GM19043 (cell line): ENCODE measurements at regions not wholly inside any gene's neighbourhood (a gene's known extent, or its start where the extent isn't known, plus 50 kb on each side); places are given as distances from the start of the nearest gene placed in this dataset.

ENCODE experiments used
- ATAC-seq: cut with Tn5 transposase; IDR thresholded peaks from one replicate; pipeline ENCODE4 v1.9.1; 2021; ENCODE audit warnings: low read depth; ENCODE audit not compliant: unreplicated experiment

DNA sequence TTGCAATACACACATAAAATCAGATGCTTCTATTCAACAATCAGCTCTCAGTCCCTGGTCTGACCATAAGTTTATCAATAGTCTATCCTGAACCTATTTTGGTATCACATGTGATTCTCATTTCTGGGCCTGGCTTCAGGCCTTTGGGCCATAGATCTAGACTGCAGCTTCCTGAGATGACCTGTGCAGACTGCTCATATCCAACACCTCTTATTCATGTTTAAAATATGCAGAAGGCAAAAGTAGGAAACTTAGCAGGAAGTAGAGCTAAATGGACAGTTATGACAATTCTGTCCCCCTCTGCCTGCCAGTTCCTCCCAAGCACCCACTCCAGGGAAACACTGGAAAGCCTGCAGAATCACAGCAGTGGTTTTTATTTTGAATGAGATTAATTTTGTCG, 53.3 kb downstream of the C7orf25 start:
- no peak for ATAC-seq

DNA sequence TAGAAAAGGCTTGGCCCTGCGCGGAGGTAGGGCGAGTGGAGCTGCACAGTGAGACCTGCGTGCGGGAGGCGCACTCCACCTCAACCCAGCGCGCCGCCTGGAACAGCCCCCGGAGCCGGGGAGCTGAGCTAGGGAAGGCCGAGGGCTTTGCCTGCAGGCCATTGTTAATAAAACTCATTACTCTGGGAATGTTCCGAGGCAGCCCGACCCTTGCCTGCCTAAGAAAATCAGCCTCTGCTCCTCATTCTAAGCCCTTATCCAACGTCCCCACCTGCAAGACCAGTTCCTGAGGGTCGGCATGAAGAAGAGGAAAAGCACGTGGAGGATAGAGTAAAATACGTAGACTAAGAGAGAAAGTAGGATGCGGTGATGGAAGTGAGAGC, 55.3 kb downstream of the C7orf25 start:
- ATAC-seq, result no peak

DNA sequence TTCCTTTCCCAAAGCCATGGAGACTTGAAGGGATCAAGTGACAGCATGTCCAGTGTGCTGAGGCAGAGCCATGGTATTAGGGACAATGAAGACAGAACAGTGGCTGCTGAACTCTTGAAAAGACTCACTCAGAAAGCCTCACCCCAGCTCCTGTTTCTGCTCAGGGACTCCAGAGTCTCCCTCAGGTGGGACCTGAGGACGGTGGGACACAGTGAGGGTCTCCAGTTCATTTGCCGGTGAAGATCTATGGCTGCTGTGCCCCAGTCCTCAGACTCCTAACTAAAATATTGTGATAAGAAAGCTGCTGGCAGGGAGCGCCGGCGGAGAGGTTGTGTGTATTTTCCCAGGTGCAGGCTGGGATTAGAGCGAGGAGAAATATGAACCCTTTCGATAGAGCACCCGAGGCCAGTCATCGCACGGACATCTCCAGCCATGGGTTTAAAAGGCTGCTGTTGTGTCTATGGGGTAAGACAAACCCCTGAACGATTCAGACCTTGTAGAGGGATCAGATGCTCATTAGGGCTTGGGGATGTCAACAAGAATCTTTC, 57.2 kb downstream of the C7orf25 start:
- ATAC-seq, result no peak

DNA sequence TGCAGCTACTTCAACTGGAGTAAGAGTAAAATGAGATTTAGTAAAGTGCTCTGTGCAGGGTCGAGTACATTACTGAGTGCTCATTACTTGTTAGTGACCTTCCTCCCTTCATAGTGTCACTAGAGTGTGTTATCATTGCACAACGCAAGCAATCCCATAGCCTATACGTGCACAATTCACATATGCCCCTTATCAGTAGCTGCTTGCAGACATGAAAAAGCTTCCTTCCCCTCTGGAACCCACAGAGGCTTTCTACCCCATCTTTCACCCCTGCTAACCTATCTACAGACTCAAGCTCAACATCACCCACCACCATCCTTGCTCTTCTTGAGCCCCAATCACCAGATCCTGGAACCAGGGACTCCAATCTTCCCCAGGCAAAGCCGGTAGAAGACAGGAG, 59.3 kb downstream of the C7orf25 start:
- no peak for ATAC-seq

DNA sequence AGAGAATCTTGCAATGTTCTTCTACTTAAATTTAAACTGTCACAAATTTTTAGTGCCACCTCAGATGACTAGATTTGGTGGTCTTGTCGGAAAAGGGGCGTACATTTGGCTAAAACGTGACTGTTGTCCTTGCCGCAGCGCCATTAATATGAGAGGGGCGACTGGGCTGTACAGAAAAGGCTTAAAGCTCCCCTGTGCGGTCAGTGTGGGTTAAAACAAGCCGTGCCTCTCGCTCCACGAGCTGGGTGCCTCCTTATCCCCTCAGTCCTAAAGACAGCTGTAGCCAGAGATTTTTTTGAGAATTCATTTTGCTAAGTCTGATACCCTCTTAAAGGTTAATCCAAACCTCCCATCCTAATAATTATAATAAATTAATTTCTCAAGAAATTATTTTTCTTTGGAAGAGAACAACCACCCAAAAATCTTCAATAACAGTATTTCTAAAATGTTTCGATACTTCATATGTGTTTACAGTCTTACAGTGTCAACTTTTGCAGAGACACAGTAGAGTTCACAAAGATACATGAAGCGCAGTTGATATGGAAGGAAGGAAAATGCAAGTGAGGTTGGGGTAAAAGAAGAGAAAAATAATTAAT, 68.6 kb downstream of the C7orf25 start:
- ATAC-seq, result peak; percentile 66

DNA sequence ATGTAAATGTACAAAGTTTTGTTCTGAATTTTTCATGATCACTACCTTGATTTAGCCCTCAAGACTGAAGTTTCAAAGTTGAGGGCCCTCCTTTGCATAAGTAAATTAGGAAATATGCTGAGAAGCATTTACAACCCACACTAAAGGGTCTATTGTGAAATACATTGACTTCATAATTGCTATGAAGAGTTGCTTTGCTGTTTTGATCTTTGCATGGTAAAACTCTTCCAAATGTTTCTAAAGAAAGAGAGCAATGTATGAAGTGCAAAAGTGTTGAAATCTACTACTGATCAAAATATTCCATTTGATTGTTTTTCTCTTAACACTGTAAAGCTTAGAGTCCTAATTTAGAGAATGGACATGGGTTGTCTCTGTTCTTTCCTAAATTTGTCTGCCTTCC, 77.2 kb downstream of the C7orf25 start:
- no peak for ATAC-seq

DNA sequence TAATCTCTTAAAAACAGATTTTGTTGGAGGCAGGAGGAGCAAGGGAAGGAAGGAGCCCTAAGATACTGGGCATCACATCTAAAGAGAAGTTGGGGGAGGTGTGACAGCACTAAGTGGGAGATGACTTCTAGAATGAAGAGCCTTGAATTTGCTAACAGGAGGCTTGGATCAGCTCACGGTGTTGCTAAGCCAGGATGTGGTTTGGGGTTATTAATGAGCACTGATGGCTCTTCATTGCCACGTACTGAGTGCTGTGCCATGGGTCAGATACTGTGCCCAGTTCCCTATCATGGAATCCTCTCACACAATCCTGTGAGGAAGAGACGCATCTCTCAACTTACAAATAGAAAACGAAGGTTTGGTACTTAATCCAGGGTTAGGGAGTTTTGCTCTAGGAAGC, 78.5 kb downstream of the C7orf25 start:
- ATAC-seq, result no peak

DNA sequence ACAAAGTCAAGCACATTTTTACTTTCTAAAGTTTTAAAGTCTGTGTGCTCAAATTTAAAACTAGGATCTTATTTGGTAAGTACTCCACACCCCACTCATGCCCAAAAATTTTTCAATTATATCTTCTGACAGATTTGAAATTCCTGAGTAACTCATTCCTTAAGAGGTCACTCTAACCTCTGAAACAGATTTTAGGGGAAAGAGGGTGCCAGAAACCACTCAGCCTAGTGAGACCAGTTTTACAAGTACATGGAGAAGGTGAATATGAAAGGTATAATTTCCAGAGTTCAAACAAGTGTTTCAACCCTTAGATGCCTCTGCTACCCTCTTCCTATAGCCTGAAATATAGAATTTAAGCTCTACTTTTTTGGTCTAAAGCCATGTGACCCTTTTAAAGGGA, 79.2 kb downstream of the C7orf25 start:
- ATAC-seq, result no peak

DNA sequence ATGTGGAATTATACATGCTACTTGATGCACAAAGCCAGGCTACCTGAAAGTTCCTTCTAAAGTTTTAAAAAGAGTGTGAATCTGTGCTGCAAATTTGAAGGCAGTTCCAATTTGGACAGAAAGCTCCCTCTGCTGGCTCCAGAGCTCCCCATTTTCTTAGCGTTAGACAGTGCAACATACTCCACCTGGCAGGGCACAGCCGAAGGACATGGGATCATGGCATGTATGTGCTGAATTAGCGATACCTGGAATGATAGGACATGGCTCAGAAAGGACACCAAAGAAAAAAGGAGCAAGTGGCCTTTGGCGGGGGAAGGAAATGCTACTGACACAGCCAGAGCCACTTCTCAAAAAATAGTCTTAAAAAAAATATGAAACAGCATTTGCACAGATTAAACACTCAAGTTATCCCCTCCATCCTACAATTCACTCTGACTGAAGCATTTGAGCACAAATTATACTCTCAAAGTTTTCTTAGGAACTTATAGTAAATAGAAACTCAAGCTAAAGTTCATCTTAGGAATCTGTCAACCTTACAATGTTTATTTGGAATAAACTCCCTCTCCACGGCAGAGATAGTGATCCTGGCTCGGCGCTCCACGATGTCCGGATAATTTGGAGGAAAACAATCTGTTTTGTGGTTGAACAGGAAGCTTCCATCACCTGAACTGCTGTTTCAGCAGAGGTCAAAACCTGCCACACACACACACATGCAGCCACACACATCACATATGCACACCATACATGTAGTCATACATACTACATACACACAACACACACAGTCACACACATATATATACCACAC, 80.0 kb downstream of the C7orf25 start:
- ATAC-seq, result no peak

DNA sequence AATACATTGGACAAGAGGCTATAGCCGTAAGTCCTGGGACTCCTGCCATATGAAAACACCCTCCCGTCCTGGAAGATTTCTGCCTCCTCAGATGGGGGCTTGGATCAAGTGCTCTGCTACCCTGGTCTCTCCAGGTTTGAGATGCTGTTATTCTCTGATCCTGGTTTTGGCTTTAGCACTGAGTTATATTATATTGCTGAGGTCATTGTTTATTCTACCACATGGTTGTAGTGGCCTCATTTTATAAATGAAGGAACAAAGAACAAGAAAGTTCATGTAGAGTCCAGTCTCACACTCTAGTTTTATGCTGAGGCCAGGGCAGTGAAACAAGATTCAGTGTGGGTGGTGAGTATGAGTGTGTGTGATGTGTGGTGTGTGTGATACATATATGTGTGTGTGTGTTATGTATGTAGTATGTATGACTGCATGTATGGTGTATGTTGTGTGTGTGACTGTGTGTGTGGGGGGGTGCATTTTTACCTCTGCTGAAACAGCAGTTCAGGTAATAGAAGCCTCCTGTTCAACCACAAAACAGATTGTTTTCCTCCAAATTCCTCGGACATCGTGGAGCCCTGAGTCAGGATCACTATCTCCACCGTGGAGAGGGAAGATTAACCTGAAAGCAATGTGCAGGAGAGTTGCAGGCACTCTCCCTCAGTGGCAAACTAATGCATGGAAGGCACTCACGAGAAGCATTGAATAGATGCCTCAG, 80.7 kb downstream of the C7orf25 start:
- ATAC-seq, result no peak

DNA sequence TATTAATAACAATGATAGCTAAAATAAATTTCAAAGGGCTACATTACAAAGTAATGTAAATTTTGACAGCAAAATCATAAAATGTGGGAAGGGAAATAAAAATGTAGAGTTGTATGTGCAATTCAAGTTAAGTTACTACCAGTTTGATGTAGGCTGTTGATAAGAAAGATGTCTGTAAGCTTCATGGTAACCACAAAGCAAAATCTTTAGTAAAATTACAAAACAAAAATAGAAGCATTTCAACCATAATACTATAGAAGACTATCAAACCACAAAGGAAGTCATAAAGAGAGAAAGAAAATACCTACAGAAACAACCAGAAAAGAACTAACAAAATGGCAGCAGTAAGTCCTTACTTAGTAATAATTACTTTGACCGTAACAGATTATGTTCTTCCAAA, 99.1 kb downstream of the C7orf25 start:
- no peak for ATAC-seq

DNA sequence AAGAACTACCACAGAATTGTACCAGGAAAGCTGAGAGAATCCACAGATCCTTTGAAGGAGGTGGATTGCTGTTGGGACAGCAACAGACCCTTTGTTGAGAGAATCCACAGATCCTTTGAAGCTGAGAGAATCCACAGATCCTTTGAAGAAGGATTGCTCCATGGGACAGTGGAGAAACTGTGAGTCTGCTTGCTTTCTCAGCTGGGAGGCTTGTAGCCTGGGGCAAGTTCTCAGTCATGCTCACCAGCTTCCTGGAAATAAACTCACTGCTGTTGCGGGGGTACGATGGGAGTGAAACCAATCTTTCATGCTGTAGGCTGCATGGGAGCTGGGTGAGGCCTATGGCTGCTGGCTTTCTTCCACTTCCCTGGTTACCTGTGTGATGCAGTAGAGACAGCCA, 106.3 kb downstream of the C7orf25 start:
- no peak for ATAC-seq

DNA sequence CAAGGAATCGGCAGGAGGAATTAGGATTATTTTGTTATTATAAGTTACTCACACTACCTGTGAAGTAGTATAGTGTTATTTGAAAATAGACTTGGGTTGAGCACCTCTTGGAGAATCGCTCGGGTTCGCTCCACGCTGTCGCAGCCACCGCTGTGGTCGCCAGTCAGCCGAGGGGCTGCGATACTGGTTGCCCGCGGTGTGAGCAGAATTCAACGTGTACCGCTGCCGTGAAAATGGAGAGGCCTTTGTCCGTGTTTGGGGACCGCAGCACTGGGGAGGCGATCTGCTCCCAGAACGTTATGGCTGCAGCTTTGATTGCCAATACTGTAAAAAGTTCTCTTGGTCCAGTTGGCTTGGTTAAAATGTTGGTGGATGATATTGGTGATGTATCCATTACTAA, 117.2 kb downstream of the C7orf25 start:
- no peak for ATAC-seq

DNA sequence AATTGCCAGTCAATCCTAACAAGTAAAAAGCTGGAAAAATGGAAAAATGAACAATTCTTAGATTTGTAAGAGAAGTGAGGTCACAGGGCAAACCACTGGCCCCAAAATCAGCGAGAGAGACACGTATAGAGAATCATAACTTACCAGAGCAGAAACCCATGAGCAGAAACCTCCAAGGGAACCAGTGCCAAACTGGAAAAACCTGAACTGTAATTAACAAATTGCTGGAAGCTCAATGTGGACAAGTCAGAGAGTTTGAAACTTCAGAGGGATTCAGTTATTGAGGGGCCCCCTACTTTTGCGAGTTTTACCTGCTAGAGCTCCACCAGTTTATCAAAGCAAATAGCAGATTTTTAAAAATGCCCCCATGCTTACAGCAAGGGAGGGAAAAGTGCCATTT, 119.0 kb downstream of the C7orf25 start:
- ATAC-seq, result no peak

DNA sequence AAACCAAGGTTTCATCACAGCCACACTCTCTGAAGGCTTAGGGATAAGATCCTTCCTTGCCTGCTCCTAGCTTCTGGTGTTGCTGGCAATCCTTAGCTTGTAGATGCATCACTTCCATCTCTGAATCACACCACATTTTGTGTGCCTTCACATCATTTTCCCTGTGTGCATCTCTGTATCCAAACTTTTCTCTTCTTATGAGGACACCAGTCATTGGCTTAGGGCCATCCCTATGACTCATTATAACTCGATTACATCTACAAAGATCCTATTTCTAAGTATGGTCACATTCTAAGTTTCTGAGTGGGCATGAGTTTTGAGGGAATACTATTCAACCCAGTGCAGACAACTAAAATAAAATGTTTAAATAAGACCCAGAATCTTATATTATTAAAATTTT, 121.7 kb downstream of the C7orf25 start:
- ATAC-seq, result no peak

DNA sequence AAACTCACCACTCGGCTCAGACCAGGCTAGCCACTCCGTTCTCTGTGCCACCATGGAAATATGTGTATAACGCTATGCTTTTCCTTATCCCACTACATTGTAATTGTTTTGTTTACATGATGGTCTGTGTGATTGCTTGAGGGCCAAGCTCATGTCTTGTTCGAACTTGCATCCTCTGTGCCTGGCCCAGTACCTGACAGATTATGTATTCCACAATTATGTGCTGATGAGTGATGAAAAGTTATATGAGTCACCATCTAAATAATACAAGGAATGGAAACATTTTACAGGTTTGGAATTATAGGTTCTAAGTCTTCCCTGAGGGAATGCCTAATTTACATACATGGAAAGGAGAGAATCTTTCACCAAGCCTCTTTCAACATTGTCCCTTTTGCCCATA, 137.4 kb downstream of the C7orf25 start:
- no peak for ATAC-seq

DNA sequence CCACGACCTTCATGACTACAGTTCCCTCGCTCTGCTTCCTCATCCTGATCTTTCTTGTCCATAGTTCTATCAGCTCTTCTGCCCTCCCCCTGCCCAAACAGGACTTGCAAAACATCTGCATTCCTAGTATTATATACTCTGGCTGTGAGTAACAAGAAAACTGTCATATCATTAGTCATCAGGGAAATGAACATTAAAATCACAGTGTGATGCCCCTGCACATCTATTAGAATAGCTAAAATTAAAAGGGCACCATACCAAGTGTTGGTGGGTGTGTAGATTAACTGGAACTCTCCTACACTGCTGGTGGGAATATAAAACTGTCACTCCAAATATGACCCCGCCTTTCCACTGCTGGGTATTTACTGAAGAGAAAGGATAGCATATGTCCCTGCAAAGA, 141.8 kb downstream of the C7orf25 start:
- ATAC-seq, result no peak

DNA sequence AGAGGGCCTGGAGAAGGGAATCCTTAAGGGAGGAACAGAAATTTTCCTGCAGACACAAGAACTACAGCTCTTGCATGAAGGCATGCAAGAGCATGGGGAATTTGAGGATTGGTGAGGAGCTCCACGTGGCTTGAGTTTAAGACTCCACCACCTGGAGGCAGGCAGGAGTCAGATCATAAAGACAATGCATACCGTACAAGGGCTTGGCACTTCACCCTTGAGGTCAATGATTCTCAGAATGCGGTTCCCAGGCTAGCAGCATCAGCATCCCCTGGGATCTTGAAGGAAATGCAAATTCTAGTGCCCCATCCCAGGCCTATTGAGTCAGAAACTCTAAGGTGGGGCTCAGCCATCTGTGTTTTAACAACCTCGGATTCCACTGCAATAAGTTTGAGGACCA, 143.8 kb downstream of the C7orf25 start:
- no peak for ATAC-seq

DNA sequence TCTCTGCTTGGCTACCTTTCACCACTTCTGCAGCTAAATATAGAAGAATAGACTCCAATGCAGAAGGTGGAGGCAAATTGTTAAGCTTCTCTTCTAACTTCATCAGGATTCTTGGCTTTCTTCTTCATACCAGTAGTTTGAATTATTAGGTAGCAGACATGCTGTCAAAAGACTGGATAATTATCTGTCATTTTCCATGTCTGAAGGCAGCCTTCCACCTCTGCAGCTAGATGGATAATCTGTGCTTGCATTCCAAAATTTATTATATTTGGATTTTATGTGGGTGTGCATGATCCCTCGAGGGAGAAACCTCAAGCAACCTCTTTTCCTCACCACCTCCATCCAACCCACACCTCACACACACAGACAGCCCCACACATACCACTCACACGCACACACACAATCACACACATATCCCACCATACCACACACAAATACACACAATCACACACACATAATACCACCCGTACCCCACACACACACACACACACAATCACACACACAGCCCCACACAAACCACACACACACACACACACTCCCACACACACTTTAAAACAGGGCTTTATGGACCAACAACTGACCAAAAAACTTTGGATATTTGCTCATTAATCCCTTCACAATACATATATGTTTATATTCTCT, 145.0 kb downstream of the C7orf25 start:
- ATAC-seq, result no peak

DNA sequence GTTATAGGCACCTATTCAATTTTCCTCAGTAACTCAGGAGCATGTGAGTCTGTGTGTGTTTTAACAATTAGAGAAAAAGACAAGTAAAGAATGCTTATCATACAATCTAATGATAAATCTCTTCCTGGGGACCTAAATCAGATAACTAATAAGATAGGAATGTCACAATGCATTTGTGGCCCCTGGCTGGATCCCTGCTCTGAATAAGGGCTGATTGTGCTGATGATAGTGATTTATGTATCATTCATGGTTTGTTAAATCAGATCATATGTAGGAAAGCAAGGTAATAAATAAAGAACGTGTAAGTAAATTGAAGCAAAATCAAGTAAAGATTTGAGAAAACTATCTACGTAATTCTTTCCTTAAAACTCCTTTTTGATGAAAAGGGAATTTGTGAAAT, 145.9 kb downstream of the C7orf25 start:
- ATAC-seq, result no peak

DNA sequence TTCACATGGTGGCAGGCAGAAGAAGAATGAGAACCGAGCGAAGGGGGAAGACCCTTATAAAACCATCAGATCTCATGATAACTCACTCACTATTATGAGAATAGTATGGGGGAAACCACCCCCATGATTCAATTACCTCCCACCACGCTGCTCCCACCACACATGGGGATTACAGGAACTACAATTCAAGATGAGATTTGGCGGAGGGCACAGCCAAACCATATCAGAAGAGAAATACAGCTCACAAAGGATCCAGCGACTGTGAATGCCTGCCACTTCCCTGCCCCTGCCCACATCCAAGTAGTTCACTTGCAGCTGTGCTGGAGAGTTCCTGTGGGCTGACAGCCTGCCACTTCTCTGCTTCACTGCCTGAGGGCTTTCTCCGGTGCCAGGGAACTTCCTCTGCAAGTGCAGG, 148.7 kb downstream of the C7orf25 start:
- ATAC-seq, result no peak
